IMR-90 (cell line): ENCODE measurements at regions not wholly inside any gene's neighbourhood (a gene's known extent, or its start where the extent isn't known, plus 50 kb on each side); places are given as distances from the start of the nearest gene placed in this dataset.

Experiments used
- ATAC-seq: fragments of 200-7000 bp; cut with Tn5 transposase; 2 replicates; pipeline ENCODE4 v1.9.1; 2020; ENCODE audit warnings: low read depth, mild to moderate bottlenecking, moderate library complexity
- BruUV-seq: library from RNA; stranded (reverse); fragments of 400-500 nt; replicated peaks from 2 replicates; lab custom pipeline; 2021; lab: Mats Ljungman, UMichigan
- CTCF ChIA-PET: fragments of 300-600 bp; formaldehyde crosslinking; extraction: SDS; loops from one replicate; lab custom pipeline; 2021; ENCODE audit warnings: antibody characterized with exemption; lab: Yijun Ruan, JAX
- POLR2A ChIA-PET: fragments of 300-600 bp; sonication (Branson Sonifier 250); formaldehyde crosslinking; loops from one replicate; lab custom pipeline; 2022; ENCODE audit warnings: antibody characterized with exemption; ENCODE audit not compliant: unreplicated experiment; lab: Charles Lee
- DNase-seq: peaks from one replicate; pipeline ENCODE4 v3.0.0; 2013
- H2AFZ ChIP-seq: replicated peaks from 2 replicates; pipeline ENCODE3; 2013; ENCODE audit warnings: low read length, mild to moderate bottlenecking; ENCODE audit not compliant: poor library complexity
- H2AK5ac ChIP-seq: 2 replicates; pipeline ENCODE4 v1.6.1; 2013; ENCODE audit warnings: low read depth, low read length, inconsistent platforms
- H2AK9ac ChIP-seq: replicated peaks from 2 replicates; pipeline ENCODE3; 2013; ENCODE audit warnings: mild to moderate bottlenecking, low read depth, low read length, moderate library complexity; ENCODE audit not compliant: poor library complexity
- H2BK120ac ChIP-seq: 2 replicates; pipeline ENCODE4 v1.6.1; 2013; ENCODE audit warnings: low read depth, low read length, inconsistent platforms
- H2BK15ac ChIP-seq: 3 replicates; pipeline ENCODE4 v1.6.1; 2013; ENCODE audit warnings: low read depth, low read length, inconsistent platforms
- H2BK20ac ChIP-seq: 2 replicates; pipeline ENCODE4 v1.6.1; 2013; ENCODE audit warnings: low read depth, mild to moderate bottlenecking, inconsistent platforms, low read length, moderate library complexity
- H2BK5ac ChIP-seq: 2 replicates; pipeline ENCODE4 v1.6.1; 2013; ENCODE audit warnings: mild to moderate bottlenecking, low read depth, low read length, inconsistent platforms; ENCODE audit not compliant: poor library complexity, severe bottlenecking
- H3K14ac ChIP-seq: replicated peaks from 2 replicates; pipeline ENCODE4 v1.6.1; 2013; ENCODE audit warnings: low read depth, low read length, inconsistent platforms
- H3K18ac ChIP-seq: 2 replicates; pipeline ENCODE4 v1.6.1; 2013; ENCODE audit warnings: low read depth, low read length, control low read depth
- H3K23ac ChIP-seq: 2 replicates; pipeline ENCODE4 v1.6.1; 2013; ENCODE audit warnings: low read depth, low read length, inconsistent platforms
- H3K27ac ChIP-seq: 2 replicates; pipeline ENCODE4 v1.5.1; 2013; ENCODE audit warnings: mild to moderate bottlenecking, control low read depth, low read length; ENCODE audit not compliant: insufficient read depth
- H3K27me3 ChIP-seq: 2 replicates; pipeline ENCODE4 v1.6.1; 2013; ENCODE audit warnings: low read length; ENCODE audit not compliant: control insufficient read depth, insufficient read depth
- H3K36me3 ChIP-seq: 2 replicates; pipeline ENCODE4 v1.6.1; 2013; ENCODE audit warnings: low read length, mixed read lengths; ENCODE audit not compliant: control insufficient read depth, insufficient read depth
- H3K4ac ChIP-seq: 2 replicates; pipeline ENCODE4 v1.6.1; 2013; ENCODE audit warnings: low read depth, low read length, inconsistent platforms
- H3K4me1 ChIP-seq: 2 replicates; pipeline ENCODE4 v1.6.1; 2013; ENCODE audit warnings: low read length, mixed read lengths; ENCODE audit not compliant: control insufficient read depth, insufficient read depth
- H3K4me2 ChIP-seq: 2 replicates; pipeline ENCODE4 v1.6.1; 2013; ENCODE audit warnings: low read depth, mild to moderate bottlenecking, control low read depth, low read length, moderate library complexity
- H3K4me3 ChIP-seq: 2 replicates; pipeline ENCODE4 v1.5.1; 2013; ENCODE audit warnings: low read depth, mild to moderate bottlenecking, control low read depth, low read length, moderate library complexity; ENCODE audit not compliant: insufficient read depth
- H3K56ac ChIP-seq: 2 replicates; pipeline ENCODE4 v1.6.1; 2013; ENCODE audit warnings: low read length, inconsistent platforms; ENCODE audit not compliant: insufficient read depth; ENCODE audit errors: extremely low read depth
- H3K79me1 ChIP-seq, 2 experiments: 2 replicates each; pipeline ENCODE4 v1.6.1; 2013; ENCODE audit warnings: low read length in 2 of 2, inconsistent platforms in 1 of 2, low read depth in 1 of 2
- H3K9ac ChIP-seq: 2 replicates; pipeline ENCODE4 v1.6.1; 2013; ENCODE audit warnings: low read depth, low read length, control low read depth
- H3K9me1 ChIP-seq: 2 replicates; pipeline ENCODE4 v1.6.1; 2013; ENCODE audit warnings: low read length, inconsistent platforms; ENCODE audit not compliant: insufficient read depth
- H3K9me3 ChIP-seq: 2 replicates; pipeline ENCODE4 v1.6.1; 2013; ENCODE audit warnings: low read length; ENCODE audit not compliant: control insufficient read depth, insufficient read depth
- H4K20me1 ChIP-seq: 2 replicates; pipeline ENCODE4 v1.6.1; 2013; ENCODE audit warnings: low read length, inconsistent platforms; ENCODE audit not compliant: insufficient read depth
- H4K5ac ChIP-seq: 2 replicates; pipeline ENCODE4 v1.6.1; 2013; ENCODE audit warnings: mild to moderate bottlenecking, low read depth, low read length, control low read depth
- H4K8ac ChIP-seq, 2 experiments: 2 replicates each; pipeline ENCODE4 v1.6.1; 2013; ENCODE audit warnings: low read depth in 2 of 2, low read length in 2 of 2, control low read depth in 1 of 2, inconsistent platforms in 1 of 2
- H4K91ac ChIP-seq: 2 replicates; pipeline ENCODE4 v1.6.1; 2013; ENCODE audit warnings: low read depth, low read length, inconsistent platforms; ENCODE audit not compliant: insufficient read depth
- BHLHE40 ChIP-seq: fragments of 150-350 bp; IDR thresholded peaks from 2 replicates; pipeline ENCODE4 v1.6.1; 2016; ENCODE audit warnings: mild to moderate bottlenecking, low read depth, low read length
- CHD1 ChIP-seq: IDR thresholded peaks from 2 replicates; pipeline ENCODE4 v1.6.1; 2012; ENCODE audit warnings: low read depth, low read length, improper control_type of control experiment
- ELK1 ChIP-seq: fragments of 150-350 bp; IDR thresholded peaks from 2 replicates; pipeline ENCODE4 v1.6.1; 2016; ENCODE audit warnings: low read depth, mild to moderate bottlenecking, low read length, moderate library complexity, borderline replicate concordance
- MAZ ChIP-seq: IDR thresholded peaks from 2 replicates; pipeline ENCODE4 v1.6.1; 2012; ENCODE audit warnings: low read depth, mild to moderate bottlenecking, low read length, improper control_type of control experiment, moderate library complexity, borderline replicate concordance
- MXI1 ChIP-seq: IDR thresholded peaks from 2 replicates; pipeline ENCODE4 v1.6.1; 2012; ENCODE audit warnings: low read depth, mild to moderate bottlenecking, low read length, moderate library complexity, borderline replicate concordance
- NFE2L2 ChIP-seq: fragments of 150-350 bp; IDR thresholded peaks from 2 replicates; pipeline ENCODE4 v1.6.1; 2016; ENCODE audit warnings: low read depth, mild to moderate bottlenecking, low read length
- POLR2A ChIP-seq: IDR thresholded peaks from 2 replicates; pipeline ENCODE4 v1.6.1; 2012; ENCODE audit warnings: mild to moderate bottlenecking, low read depth, low read length
- RAD21 ChIP-seq: IDR thresholded peaks from 2 replicates; pipeline ENCODE4 v1.6.1; 2012; ENCODE audit warnings: low read length, improper control_type of control experiment
- RCOR1 ChIP-seq: IDR thresholded peaks from 2 replicates; pipeline ENCODE4 v1.6.1; 2012; ENCODE audit warnings: mild to moderate bottlenecking, low read length, improper control_type of control experiment; ENCODE audit not compliant: insufficient replicate concordance
- RFX5 ChIP-seq: IDR thresholded peaks from 2 replicates; pipeline ENCODE4 v1.8.0; 2012; ENCODE audit warnings: low read depth, mild to moderate bottlenecking, low read length, moderate library complexity
- SMC3 ChIP-seq: fragments of 150-350 bp; IDR thresholded peaks from 2 replicates; pipeline ENCODE4 v1.6.1; 2016; ENCODE audit warnings: low read depth, mild to moderate bottlenecking, antibody characterized with exemption, low read length, moderate library complexity
- USF2 ChIP-seq: fragments of 150-350 bp; IDR thresholded peaks from 2 replicates; pipeline ENCODE4 v1.6.1; 2017; ENCODE audit warnings: mild to moderate bottlenecking, antibody characterized with exemption, low read length, low read depth
- WGBS, 2 experiments: methylation state at CpG; one replicate each; pipeline versions ENCODE4 v1.1.5 to v1.1.7; 2013; ENCODE audit warnings: missing lambda C conversion rate in 2 of 2; ENCODE audit not compliant: insufficient read length in 1 of 2; ENCODE audit errors: extremely low coverage in 2 of 2; 5-methylcytosine and 5-hydroxymethylcytosine counted together
- dilution Hi-C: fragments of 300-500 bp; cut with HindIII; formaldehyde crosslinking; loops from one replicate; pipeline ENCODE4 v1.14.3; 2018; ENCODE audit warnings: low sequenced_read_pairs; ENCODE audit not compliant: unreplicated experiment
- in situ Hi-C: fragments of 300-500 bp; cut with MboI; formaldehyde crosslinking; loops from 3 replicates; pipeline ENCODE4 v1.14.3; 2019; ENCODE audit warnings: low sequenced_read_pairs, inconsistent platforms, mixed read lengths
- intact Hi-C: fragments of 100-400 bp; cut with micrococcal nuclease; formaldehyde crosslinking; loops from 2 replicates; pipeline ENCODE4 v1.10.0; 2022
- TF ChIP-seq, protein P1 (sequence below): conservative IDR thresholded peaks from 2 replicates; pipeline ENCODE4 v1.5.1; 2012; ENCODE audit warnings: mild to moderate bottlenecking, low read depth, low read length, improper control_type of control experiment

DNA sequence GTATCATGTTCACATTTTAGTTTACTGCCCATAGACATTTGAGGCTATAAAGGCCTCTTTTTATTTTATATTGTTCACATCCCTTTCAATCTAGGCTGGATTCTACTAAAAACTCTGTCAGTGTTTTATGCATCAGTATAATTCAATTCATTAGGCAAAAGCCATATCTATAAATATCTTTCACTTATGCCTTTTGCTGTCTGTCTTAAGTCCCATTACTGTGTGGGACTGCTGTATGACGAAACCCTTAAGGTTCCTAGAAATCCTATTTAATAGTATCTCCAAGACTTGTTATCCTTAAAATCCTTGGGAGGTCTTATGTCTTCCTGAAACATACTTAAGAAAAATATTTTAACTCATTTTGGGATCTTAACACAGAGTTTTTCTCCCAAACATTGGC is 139.2 kb downstream of the HGF start:
- Histone ChIP-seq H3K9me1 (no peaks in the 10 kb centered on the region), H2BK20ac (peak overlapping the region; percentile 52; the same call in 1 of the 2 replicates), H3K27ac (no peak overlapping the region), H4K8ac (no peak overlapping the region), H3K9me3 (no peaks in the 10 kb centered on the region), H3K79me1 (no peaks in the 10 kb centered on the region), H3K14ac (no peak overlapping the region), H2AFZ (no peak overlapping the region), H2AK5ac (no peak overlapping the region), H4K5ac (no peak overlapping the region), H3K4me1 (peaks cover 3% of the 10 kb centered on the region; the same call in 1 of the 2 replicates), H4K91ac (no peak overlapping the region), H3K27me3 (no peaks in the 10 kb centered on the region), H2AK9ac (no peak overlapping the region), H3K4ac (no peak overlapping the region), H3K4me2 (no peak overlapping the region), H3K4me3 (no peak overlapping the region), H2BK5ac (no peak overlapping the region), H3K56ac (no peak overlapping the region), H2BK15ac (no peak overlapping the region), H3K18ac (no peak overlapping the region), H3K9ac (no peak overlapping the region), H4K20me1 (no peaks in the 10 kb centered on the region), H2BK120ac (no peak overlapping the region), H3K23ac (no peak overlapping the region), H3K36me3 (no peaks in the 10 kb centered on the region)
- DNase-seq = no peak
- intact Hi-C loops (no loop called here), in situ Hi-C loops (no loop called here), dilution Hi-C loops (no loop called here)
- no peak for ATAC-seq
- ChIA-PET POLR2A (no interaction called here), CTCF (no interaction called here)
- no CpG with 5 or more reads among the region's 1 CpG for WGBS, 2 experiments
- TF ChIP-seq, protein P1, sequence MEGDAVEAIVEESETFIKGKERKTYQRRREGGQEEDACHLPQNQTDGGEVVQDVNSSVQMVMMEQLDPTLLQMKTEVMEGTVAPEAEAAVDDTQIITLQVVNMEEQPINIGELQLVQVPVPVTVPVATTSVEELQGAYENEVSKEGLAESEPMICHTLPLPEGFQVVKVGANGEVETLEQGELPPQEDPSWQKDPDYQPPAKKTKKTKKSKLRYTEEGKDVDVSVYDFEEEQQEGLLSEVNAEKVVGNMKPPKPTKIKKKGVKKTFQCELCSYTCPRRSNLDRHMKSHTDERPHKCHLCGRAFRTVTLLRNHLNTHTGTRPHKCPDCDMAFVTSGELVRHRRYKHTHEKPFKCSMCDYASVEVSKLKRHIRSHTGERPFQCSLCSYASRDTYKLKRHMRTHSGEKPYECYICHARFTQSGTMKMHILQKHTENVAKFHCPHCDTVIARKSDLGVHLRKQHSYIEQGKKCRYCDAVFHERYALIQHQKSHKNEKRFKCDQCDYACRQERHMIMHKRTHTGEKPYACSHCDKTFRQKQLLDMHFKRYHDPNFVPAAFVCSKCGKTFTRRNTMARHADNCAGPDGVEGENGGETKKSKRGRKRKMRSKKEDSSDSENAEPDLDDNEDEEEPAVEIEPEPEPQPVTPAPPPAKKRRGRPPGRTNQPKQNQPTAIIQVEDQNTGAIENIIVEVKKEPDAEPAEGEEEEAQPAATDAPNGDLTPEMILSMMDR = no peak
- TF ChIP-seq CHD1 (no peak), RCOR1 (no peak), BHLHE40 (no peak), RFX5 (no peak), POLR2A (no peak), MAZ (no peak), MXI1 (no peak), ELK1 (no peak), RAD21 (no peak), USF2 (no peak), NFE2L2 (no peak), SMC3 (no peak)
- BruUV-seq = no TSS peak
